Loucy (cell line): ENCODE measurements at regions not wholly inside any gene's neighbourhood (a gene's known extent, or its start where the extent isn't known, plus 50 kb on each side); places are given as distances from the start of the nearest gene placed in this dataset.

Source experiments
- EZH2phosphoT487 ChIP-seq: fragments of 200-600 bp; IDR thresholded peaks from 2 replicates; pipeline ENCODE4 v1.6.1; 2018; ENCODE audit warnings: antibody characterized with exemption, mild to moderate bottlenecking, moderate library complexity, borderline replicate concordance
- TF ChIP-seq, protein P1 (sequence below): fragments of 200-600 bp; sonication (generic); conservative IDR thresholded peaks from 2 replicates; pipeline ENCODE4 v1.5.1; 2014; ENCODE audit warnings: mild to moderate bottlenecking, antibody characterized with exemption, low read length

DNA sequence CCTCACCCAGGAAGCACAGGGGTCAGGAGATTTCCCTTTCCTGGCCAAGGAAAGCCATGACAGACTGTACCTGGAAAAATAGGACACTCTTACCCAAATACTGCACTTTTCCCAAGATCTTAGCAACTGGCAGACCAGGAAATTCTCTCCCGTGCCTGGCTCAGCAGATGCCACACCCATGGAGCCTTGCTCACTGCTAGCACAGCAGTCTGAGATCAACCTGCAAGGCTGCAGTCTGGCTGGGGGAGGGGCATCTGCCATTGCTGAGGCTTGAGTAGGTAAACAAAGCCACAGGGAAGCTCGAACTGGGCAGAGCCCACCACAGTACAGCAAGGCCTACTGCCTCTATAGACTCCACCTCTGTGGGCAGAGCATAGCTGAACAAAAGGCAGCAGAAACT lies 567.3 kb upstream of the LMCD1 start:
- TF ChIP-seq, protein P1, sequence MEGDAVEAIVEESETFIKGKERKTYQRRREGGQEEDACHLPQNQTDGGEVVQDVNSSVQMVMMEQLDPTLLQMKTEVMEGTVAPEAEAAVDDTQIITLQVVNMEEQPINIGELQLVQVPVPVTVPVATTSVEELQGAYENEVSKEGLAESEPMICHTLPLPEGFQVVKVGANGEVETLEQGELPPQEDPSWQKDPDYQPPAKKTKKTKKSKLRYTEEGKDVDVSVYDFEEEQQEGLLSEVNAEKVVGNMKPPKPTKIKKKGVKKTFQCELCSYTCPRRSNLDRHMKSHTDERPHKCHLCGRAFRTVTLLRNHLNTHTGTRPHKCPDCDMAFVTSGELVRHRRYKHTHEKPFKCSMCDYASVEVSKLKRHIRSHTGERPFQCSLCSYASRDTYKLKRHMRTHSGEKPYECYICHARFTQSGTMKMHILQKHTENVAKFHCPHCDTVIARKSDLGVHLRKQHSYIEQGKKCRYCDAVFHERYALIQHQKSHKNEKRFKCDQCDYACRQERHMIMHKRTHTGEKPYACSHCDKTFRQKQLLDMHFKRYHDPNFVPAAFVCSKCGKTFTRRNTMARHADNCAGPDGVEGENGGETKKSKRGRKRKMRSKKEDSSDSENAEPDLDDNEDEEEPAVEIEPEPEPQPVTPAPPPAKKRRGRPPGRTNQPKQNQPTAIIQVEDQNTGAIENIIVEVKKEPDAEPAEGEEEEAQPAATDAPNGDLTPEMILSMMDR, result no peak
- TF ChIP-seq EZH2phosphoT487, result no peak
